Esophagus muscularis mucosa (tissue), 3 donors: ENCODE measurements at regions not wholly inside any gene's neighbourhood (a gene's known extent, or its start where the extent isn't known, plus 50 kb on each side); places are given as distances from the start of the nearest gene placed in this dataset.

Source experiments
- CTCF ChIP-seq, 3 experiments: fragments of 200-600 bp in 2 of 3; fragments of 450-650 bp in 1 of 3; sonication (generic) in 2 of 3; IDR thresholded peaks; one replicate each; pipeline ENCODE4 v1.5.1; 2017 to 2019; ENCODE audit warnings: antibody characterized with exemption in 3 of 3, mild to moderate bottlenecking in 2 of 3, moderate library complexity in 1 of 3
- POLR2A ChIP-seq: fragments of 450-650 bp; IDR thresholded peaks from one replicate; pipeline ENCODE4 v1.6.1; 2017; ENCODE audit warnings: antibody characterized with exemption, moderate library complexity, mild to moderate bottlenecking, low read depth
- POLR2AphosphoS5 ChIP-seq, 2 donors: sonication (generic); formaldehyde crosslinking; IDR thresholded peaks; one replicate each; pipeline ENCODE4 v1.6.1; 2017; ENCODE audit warnings: antibody characterized with exemption in 2 of 2

DNA sequence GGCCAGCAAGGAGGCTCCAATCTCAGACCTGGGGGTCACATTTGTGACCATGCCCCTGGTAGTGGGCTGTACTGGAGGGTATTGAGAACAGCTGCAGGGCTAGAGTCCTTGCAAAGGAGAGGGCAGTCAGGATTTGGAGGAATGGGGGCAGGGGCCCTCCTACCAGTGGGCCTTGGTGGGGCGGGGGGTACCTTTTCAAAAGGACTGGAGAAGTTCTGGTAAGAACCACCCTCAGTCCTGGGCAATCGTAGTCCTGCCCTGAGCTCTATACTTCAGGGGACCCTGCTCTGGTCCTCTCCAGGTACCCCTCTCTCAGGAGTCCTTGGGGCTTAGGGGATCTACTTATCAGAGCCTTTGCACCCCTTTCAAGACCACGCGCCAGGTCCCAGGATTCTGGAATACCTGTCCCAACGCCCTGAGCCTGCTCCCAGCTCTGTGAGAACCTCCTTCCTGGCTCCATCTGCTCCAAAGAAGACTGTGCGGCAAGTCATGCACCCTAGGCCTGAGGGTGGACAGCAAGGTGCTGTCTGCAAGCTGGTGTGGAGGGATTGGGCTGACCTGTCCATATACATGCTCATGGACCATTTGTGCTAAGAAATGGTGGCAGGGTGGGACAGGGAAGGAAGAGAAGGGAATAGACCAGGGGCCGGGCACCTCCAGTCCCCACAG lies 134.1 kb upstream of the EEPD1 start:
- TF ChIP-seq CTCF (IDR thresholded peaks at IDR 0.05) (no peak), POLR2A (no peak), POLR2AphosphoS5 (IDR thresholded peaks at IDR 0.05) (no peak)
